ENCODE measurements at regions not wholly inside any gene's neighbourhood (a gene's known extent, or its start where the extent isn't known, plus 50 kb on each side); places are given as distances from the start of the nearest gene placed in this dataset.

DNA sequence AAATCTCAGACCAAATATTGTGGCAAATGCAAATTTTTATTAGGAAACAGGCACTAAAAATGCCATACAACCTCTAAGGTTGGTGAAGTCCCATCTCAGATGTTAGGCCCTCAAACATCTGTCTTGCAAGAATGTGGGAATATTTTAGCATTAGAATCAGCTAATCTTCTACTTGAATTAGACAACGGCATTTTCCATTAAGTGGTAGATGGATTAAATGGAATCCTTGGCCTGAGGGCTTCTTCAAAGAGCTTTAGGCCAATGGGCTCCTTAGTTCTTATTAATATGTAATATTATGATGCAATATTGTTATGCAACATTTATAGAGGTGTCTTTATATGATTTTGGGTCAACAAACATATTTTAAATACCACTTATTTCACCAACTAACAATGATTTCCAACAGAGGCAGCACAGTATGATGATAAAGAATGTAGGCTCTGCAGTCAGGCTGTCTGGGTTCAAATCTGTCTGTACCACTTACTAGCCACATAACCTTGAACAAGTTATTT is 122.9 kb upstream of the PLEKHA5 start (continued):
- TF ChIP-seq, protein P1, sequence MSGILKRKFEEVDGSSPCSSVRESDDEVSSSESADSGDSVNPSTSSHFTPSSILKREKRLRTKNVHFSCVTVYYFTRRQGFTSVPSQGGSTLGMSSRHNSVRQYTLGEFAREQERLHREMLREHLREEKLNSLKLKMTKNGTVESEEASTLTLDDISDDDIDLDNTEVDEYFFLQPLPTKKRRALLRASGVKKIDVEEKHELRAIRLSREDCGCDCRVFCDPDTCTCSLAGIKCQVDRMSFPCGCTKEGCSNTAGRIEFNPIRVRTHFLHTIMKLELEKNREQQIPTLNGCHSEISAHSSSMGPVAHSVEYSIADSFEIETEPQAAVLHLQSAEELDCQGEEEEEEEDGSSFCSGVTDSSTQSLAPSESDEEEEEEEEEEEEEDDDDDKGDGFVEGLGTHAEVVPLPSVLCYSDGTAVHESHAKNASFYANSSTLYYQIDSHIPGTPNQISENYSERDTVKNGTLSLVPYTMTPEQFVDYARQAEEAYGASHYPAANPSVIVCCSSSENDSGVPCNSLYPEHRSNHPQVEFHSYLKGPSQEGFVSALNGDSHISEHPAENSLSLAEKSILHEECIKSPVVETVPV (CRISPR knock-in tag; IDR thresholded peaks at IDR 0.05) = no peak

DNA sequence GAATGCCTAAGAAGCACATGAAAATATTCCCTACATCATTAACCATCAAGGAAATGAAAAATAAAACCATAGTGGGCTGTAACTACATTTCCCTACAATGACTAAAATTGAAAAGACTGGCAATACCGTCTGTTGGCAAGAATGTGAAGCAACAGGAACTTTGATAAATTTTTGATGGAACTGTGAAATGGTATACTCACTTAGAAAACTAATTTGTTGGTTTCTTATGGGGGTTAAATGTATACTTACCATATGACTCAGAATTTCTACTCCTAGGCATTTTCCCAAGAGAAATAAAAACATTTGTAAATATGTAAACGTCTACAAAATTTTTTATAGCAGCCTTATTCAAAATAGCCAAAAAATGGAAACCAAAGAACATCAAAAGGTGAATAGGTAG is 121.4 kb upstream of the PLEKHA5 start:
- TF ChIP-seq, protein P2, sequence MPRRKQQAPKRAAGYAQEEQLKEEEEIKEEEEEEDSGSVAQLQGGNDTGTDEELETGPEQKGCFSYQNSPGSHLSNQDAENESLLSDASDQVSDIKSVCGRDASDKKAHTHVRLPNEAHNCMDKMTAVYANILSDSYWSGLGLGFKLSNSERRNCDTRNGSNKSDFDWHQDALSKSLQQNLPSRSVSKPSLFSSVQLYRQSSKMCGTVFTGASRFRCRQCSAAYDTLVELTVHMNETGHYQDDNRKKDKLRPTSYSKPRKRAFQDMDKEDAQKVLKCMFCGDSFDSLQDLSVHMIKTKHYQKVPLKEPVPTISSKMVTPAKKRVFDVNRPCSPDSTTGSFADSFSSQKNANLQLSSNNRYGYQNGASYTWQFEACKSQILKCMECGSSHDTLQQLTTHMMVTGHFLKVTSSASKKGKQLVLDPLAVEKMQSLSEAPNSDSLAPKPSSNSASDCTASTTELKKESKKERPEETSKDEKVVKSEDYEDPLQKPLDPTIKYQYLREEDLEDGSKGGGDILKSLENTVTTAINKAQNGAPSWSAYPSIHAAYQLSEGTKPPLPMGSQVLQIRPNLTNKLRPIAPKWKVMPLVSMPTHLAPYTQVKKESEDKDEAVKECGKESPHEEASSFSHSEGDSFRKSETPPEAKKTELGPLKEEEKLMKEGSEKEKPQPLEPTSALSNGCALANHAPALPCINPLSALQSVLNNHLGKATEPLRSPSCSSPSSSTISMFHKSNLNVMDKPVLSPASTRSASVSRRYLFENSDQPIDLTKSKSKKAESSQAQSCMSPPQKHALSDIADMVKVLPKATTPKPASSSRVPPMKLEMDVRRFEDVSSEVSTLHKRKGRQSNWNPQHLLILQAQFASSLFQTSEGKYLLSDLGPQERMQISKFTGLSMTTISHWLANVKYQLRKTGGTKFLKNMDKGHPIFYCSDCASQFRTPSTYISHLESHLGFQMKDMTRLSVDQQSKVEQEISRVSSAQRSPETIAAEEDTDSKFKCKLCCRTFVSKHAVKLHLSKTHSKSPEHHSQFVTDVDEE (CRISPR knock-in tag; IDR thresholded peaks at IDR 0.05) = no peak
- TF ChIP-seq BACH2 (CRISPR knock-in tag; IDR thresholded peaks at IDR 0.05; ENCODE audit: borderline replicate concordance) (no peak), RARB (CRISPR knock-in tag; IDR thresholded peaks at IDR 0.05) (no peak)

DNA sequence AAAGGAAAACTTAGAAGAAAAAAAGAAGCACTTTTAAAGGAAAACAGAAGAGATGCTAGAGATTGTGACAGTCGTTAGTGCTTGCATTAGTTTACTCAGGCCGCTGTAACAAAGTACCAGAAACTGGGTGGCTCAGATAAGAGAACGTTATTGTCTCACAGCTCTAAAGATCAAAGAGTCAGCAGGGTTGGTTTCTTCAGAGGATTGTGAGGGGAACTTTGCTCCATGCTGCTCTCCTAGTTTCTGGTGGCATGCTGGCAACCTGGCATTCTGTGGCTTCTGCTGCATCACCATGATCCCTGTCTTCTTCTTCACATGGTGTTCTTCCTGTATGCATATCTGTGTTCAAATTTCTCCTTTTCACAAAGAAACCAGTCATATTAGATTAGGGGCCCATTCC is 119.4 kb upstream of the PLEKHA5 start:
- ATAC-seq = no peak
- TF ChIP-seq ISL1 (CRISPR knock-in tag; IDR thresholded peaks at IDR 0.05) (no peak), ZNF70 (CRISPR knock-in tag; IDR thresholded peaks at IDR 0.05) (no peak), TOX (CRISPR knock-in tag; IDR thresholded peaks at IDR 0.05; ENCODE audit: borderline replicate concordance) (no peak), ZNF8 (CRISPR knock-in tag; IDR thresholded peaks at IDR 0.05) (no peak), ZFP3 (CRISPR knock-in tag; IDR thresholded peaks at IDR 0.05) (no peak), ZC3H10 (CRISPR knock-in tag; IDR thresholded peaks at IDR 0.05) (no peak), ZFP30 (CRISPR knock-in tag; IDR thresholded peaks at IDR 0.05) (no peak), TCF4 (CRISPR knock-in tag; IDR thresholded peaks at IDR 0.05; ENCODE audit: borderline replicate concordance) (no peak), BACH2 (CRISPR knock-in tag; IDR thresholded peaks at IDR 0.05; ENCODE audit: borderline replicate concordance) (no peak), CSDC2 (CRISPR knock-in tag; IDR thresholded peaks at IDR 0.05) (no peak), OSR1 (CRISPR knock-in tag; IDR thresholded peaks at IDR 0.05) (no peak), ESRRG (CRISPR knock-in tag; IDR thresholded peaks at IDR 0.05) (no peak), PPARA (CRISPR knock-in tag; IDR thresholded peaks at IDR 0.05; ENCODE audit: borderline replicate concordance) (no peak), GLIS3 (CRISPR knock-in tag; IDR thresholded peaks at IDR 0.05) (no peak)
- TF ChIP-seq, protein P3, sequence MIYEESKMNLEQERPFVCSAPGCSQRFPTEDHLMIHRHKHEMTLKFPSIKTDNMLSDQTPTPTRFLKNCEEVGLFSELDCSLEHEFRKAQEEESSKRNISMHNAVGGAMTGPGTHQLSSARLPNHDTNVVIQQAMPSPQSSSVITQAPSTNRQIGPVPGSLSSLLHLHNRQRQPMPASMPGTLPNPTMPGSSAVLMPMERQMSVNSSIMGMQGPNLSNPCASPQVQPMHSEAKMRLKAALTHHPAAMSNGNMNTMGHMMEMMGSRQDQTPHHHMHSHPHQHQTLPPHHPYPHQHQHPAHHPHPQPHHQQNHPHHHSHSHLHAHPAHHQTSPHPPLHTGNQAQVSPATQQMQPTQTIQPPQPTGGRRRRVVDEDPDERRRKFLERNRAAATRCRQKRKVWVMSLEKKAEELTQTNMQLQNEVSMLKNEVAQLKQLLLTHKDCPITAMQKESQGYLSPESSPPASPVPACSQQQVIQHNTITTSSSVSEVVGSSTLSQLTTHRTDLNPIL (CRISPR knock-in tag; IDR thresholded peaks at IDR 0.05; ENCODE audit: low read depth) = no peak
- TF ChIP-seq, protein P1 (CRISPR knock-in tag; IDR thresholded peaks at IDR 0.05) = no peak
- TF ChIP-seq, protein P2 (CRISPR knock-in tag; IDR thresholded peaks at IDR 0.05) = no peak
- TF ChIP-seq, protein P4, sequence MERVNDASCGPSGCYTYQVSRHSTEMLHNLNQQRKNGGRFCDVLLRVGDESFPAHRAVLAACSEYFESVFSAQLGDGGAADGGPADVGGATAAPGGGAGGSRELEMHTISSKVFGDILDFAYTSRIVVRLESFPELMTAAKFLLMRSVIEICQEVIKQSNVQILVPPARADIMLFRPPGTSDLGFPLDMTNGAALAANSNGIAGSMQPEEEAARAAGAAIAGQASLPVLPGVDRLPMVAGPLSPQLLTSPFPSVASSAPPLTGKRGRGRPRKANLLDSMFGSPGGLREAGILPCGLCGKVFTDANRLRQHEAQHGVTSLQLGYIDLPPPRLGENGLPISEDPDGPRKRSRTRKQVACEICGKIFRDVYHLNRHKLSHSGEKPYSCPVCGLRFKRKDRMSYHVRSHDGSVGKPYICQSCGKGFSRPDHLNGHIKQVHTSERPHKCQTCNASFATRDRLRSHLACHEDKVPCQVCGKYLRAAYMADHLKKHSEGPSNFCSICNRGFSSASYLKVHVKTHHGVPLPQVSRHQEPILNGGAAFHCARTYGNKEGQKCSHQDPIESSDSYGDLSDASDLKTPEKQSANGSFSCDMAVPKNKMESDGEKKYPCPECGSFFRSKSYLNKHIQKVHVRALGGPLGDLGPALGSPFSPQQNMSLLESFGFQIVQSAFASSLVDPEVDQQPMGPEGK (CRISPR knock-in tag; IDR thresholded peaks at IDR 0.05; ENCODE audit: borderline replicate concordance) = no peak

More for the DNA sequence above, 121.4 kb upstream of the PLEKHA5 start:
- ATAC-seq = no peak
